Tibial nerve (tissue), 4 donors: ENCODE measurements at regions not wholly inside any gene's neighbourhood (a gene's known extent, or its start where the extent isn't known, plus 50 kb on each side); places are given as distances from the start of the nearest gene placed in this dataset.

Source experiments
- DNase-seq, 2 donors: peaks; one replicate each; pipeline ENCODE4 v3.0.0-alpha.2; 2019; ENCODE audit warnings: low spot score in 2 of 2
- H3K27ac ChIP-seq, 4 donors: fragments of 200-600 bp; sonication (generic) in 3 of 4; one replicate each; pipeline ENCODE4 v1.5.1; 2017 to 2019; ENCODE audit warnings: mild to moderate bottlenecking in 1 of 4
- H3K27me3 ChIP-seq, 2 donors: fragments of 200-600 bp; sonication (generic) in 1 of 2; one replicate each; pipeline versions ENCODE4 v1.5.1 to v1.6.0; 2017 to 2019
- H3K36me3 ChIP-seq, 3 donors: fragments of 200-600 bp; sonication (generic); one replicate each; pipeline ENCODE4 v1.5.1; 2018 to 2019
- H3K4me1 ChIP-seq, 4 donors: fragments of 200-600 bp; sonication (generic) in 3 of 4; one replicate each; pipeline ENCODE4 v1.5.1; 2017 to 2019
- H3K4me3 ChIP-seq, 4 donors: fragments of 200-600 bp; sonication (generic) in 3 of 4; one replicate each; pipeline ENCODE4 v1.5.1; 2017 to 2019; ENCODE audit warnings: mild to moderate bottlenecking in 1 of 4, moderate library complexity in 1 of 4
- H3K9me3 ChIP-seq, 4 donors: fragments of 200-600 bp; sonication (generic) in 3 of 4; one replicate each; pipeline ENCODE4 v1.5.1; 2017 to 2019
- EP300 ChIP-seq, 2 donors: sonication (generic); formaldehyde crosslinking; IDR thresholded peaks; one replicate each; pipeline ENCODE4 v1.6.1; 2017; ENCODE audit warnings: antibody characterized with exemption in 2 of 2, mild to moderate bottlenecking in 1 of 2
- POLR2A ChIP-seq, 2 donors: fragments of 450-650 bp; IDR thresholded peaks; one replicate each; pipeline ENCODE4 v1.6.1; 2017; ENCODE audit warnings: antibody characterized with exemption in 2 of 2, mild to moderate bottlenecking in 2 of 2, moderate library complexity in 2 of 2
- WGBS, 2 donors: methylation state at CpG; one replicate each; pipeline ENCODE4 v1.1.5; 2018; 5-methylcytosine and 5-hydroxymethylcytosine counted together
- TF ChIP-seq, protein P1 (sequence below), 5 experiments: fragments of 200-600 bp in 3 of 5; fragments of 450-650 bp in 2 of 5; sonication (generic) in 3 of 5; IDR thresholded peaks; one replicate each; pipeline ENCODE4 v1.5.1; 2016 to 2019; ENCODE audit warnings: antibody characterized with exemption in 5 of 5, mild to moderate bottlenecking in 3 of 5, moderate library complexity in 2 of 5

- WGBS, 2 donors = 84 to 91% methylated on average over 9 of the region's 9 CpGs
- H3K36me3 ChIP-seq = no peaks in the 10 kb centered on the region
- no peak overlapping the region for H3K4me3 ChIP-seq
- TF ChIP-seq EP300 (IDR thresholded peaks at IDR 0.05) (no peak), POLR2A (IDR thresholded peaks at IDR 0.05) (no peak)
- TF ChIP-seq, protein P1, sequence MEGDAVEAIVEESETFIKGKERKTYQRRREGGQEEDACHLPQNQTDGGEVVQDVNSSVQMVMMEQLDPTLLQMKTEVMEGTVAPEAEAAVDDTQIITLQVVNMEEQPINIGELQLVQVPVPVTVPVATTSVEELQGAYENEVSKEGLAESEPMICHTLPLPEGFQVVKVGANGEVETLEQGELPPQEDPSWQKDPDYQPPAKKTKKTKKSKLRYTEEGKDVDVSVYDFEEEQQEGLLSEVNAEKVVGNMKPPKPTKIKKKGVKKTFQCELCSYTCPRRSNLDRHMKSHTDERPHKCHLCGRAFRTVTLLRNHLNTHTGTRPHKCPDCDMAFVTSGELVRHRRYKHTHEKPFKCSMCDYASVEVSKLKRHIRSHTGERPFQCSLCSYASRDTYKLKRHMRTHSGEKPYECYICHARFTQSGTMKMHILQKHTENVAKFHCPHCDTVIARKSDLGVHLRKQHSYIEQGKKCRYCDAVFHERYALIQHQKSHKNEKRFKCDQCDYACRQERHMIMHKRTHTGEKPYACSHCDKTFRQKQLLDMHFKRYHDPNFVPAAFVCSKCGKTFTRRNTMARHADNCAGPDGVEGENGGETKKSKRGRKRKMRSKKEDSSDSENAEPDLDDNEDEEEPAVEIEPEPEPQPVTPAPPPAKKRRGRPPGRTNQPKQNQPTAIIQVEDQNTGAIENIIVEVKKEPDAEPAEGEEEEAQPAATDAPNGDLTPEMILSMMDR (IDR thresholded peaks at IDR 0.05) = no peak
- no peaks in the 10 kb centered on the region for H3K27me3 ChIP-seq
- DNase-seq = no peak
- H3K4me1 ChIP-seq = no peaks in the 10 kb centered on the region
- peaks cover 0 to 9% (median 0%) of the 10 kb centered on the region in 4 donors for H3K9me3 ChIP-seq
- no peak overlapping the region for H3K27ac ChIP-seq
These were observed 568.1 kb downstream of the ACTR3B start for GRCh38 chr7:153327683-153328082.

- 65 to 87% methylated on average over 3 of the region's 3 CpGs for WGBS, 2 donors
- H3K36me3 ChIP-seq = no peaks in the 10 kb centered on the region
- DNase-seq = no peak
- no peak overlapping the region for H3K27ac ChIP-seq
- no peak overlapping the region for H3K4me3 ChIP-seq
- TF ChIP-seq, protein P1 (IDR thresholded peaks at IDR 0.05) = no peak
- TF ChIP-seq POLR2A (IDR thresholded peaks at IDR 0.05) (no peak), EP300 (IDR thresholded peaks at IDR 0.05) (no peak)
- no peaks in the 10 kb centered on the region for H3K27me3 ChIP-seq
- H3K4me1 ChIP-seq = no peaks in the 10 kb centered on the region
- H3K9me3 ChIP-seq = peaks cover 0 to 9% (median 0%) of the 10 kb centered on the region in 4 donors
These were observed 571.9 kb downstream of the ACTR3B start for GRCh38 chr7:153331427-153331826.

DNA sequence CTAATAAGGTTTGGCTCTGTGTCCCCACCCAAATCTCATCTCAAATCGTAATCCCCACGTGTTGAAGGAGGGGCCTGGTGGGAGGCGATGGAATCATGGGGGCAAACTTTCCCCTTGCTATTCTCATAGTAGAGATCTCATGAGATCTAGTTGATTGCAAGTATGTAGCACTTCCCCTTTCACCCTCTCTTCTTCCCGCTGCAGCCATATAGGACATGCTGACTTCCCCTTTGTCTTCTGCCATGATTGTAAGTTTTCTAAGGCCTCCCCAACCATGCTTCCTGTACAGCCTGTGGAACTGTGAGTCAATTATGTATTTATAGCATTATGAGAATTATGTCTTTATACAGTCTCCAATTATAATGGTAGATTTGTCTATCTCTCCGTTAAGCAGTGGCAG, 594.5 kb downstream of the ACTR3B start:
- DNase-seq = no peak
- Histone ChIP-seq H3K27ac (no peak overlapping the region), H3K36me3 (no peaks in the 10 kb centered on the region), H3K27me3 (no peaks in the 10 kb centered on the region), H3K9me3 (no peaks in the 10 kb centered on the region), H3K4me3 (no peak overlapping the region), H3K4me1 (peaks cover 0 to 5% (median 0%) of the 10 kb centered on the region in 4 donors)
- TF ChIP-seq, protein P1 (IDR thresholded peaks at IDR 0.05) = no peak
- no peak for TF ChIP-seq POLR2A (IDR thresholded peaks at IDR 0.05)
- WGBS, 2 donors = 79 to 85% methylated on average over 5 of the region's 5 CpGs

DNA sequence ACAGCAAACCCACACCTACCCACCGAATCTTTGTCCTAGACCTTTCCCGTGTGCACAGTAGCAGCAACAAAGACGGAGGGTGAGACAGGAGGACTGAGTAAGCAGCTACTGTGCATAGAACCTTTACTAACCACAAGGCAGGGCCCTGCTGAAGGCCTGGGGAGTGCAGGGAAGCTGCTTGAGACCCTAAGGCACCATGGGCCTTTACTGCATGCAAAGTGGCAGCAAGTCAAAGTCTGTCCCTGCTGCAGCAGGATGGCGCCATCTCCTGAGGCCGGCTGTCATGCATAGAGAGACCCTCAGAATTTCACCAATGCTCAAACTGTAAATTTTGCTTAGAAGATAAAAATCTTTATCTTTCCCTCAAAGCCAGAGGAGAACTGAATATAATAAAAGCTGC, 610.5 kb downstream of the ACTR3B start:
- H3K36me3 ChIP-seq = no peaks in the 10 kb centered on the region

DNA sequence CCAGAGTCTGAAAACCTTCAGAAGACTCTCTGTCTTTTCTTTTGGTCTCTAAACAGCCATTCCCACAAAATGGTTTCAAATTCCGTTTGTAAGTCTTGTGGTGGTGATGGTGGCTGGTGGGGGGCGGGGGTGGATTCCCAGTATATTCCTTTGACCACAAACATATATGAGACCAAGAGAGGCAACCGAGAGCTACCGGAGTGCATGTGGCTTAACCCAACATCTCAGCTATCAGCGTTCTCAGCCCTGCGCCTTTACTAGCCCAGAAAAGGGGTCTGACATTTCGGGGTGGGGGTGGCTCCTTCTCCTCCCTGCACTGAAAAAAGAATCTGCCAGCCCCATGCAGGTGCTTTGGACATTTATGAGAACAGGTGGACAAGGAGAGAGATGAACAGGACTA, 621.1 kb downstream of the ACTR3B start:
- H3K27ac ChIP-seq = no peak overlapping the region

More for the DNA sequence above, 610.5 kb downstream of the ACTR3B start:
- TF ChIP-seq POLR2A (IDR thresholded peaks at IDR 0.05) (no peak), EP300 (IDR thresholded peaks at IDR 0.05) (no peak)
- Histone ChIP-seq H3K27me3 (no peaks in the 10 kb centered on the region), H3K9me3 (peaks cover 0 to 26% (median 0%) of the 10 kb centered on the region in 4 donors), H3K4me1 (no peaks in the 10 kb centered on the region), H3K4me3 (no peak overlapping the region), H3K27ac (no peak overlapping the region)
- WGBS, 2 donors = 67 to 73% methylated on average over 5 of the region's 5 CpGs
- no peak for DNase-seq

More for the DNA sequence above, 621.1 kb downstream of the ACTR3B start:
- no peaks in the 10 kb centered on the region for H3K9me3 ChIP-seq
- peaks cover 0 to 8% (median 0%) of the 10 kb centered on the region in 4 donors for H3K4me1 ChIP-seq
- no peak overlapping the region for H3K4me3 ChIP-seq
- H3K27me3 ChIP-seq = no peaks in the 10 kb centered on the region
- H3K36me3 ChIP-seq = no peaks in the 10 kb centered on the region
- 78 to 86% methylated on average over 7 of the region's 7 CpGs for WGBS, 2 donors
- DNase-seq = no peak
- TF ChIP-seq POLR2A (IDR thresholded peaks at IDR 0.05) (no peak), EP300 (IDR thresholded peaks at IDR 0.05) (no peak)
- TF ChIP-seq, protein P1 (IDR thresholded peaks at IDR 0.05) = no peak
